OCI-LY1 (cell line): ENCODE measurements at regions not wholly inside any gene's neighbourhood (a gene's known extent, or its start where the extent isn't known, plus 50 kb on each side); places are given as distances from the start of the nearest gene placed in this dataset.

Experiments used
- H2AFZ ChIP-seq: fragments of 200-600 bp; sonication (generic), shearing (Covaris generic); 2 replicates; pipeline ENCODE4 v1.6.0; 2014; ENCODE audit warnings: antibody characterized with exemption, mild to moderate bottlenecking, low read length
- H3F3A ChIP-seq: fragments of 200-600 bp; sonication (generic), shearing (Covaris generic); 2 replicates; pipeline ENCODE4 v1.6.0; 2014; ENCODE audit warnings: mild to moderate bottlenecking, antibody characterized with exemption, low read length, moderate library complexity; ENCODE audit not compliant: insufficient read depth
- H3K27ac ChIP-seq: fragments of 200-600 bp; sonication (generic); 2 replicates; pipeline ENCODE4 v1.5.1; 2014; ENCODE audit warnings: low read length, mixed run types, mild to moderate bottlenecking, low read depth; ENCODE audit not compliant: poor library complexity, severe bottlenecking
- H3K27me3 ChIP-seq: fragments of 200-600 bp; sonication (generic); 2 replicates; pipeline ENCODE4 v1.6.0; 2014; ENCODE audit warnings: antibody characterized with exemption, mild to moderate bottlenecking, low read length, moderate library complexity; ENCODE audit not compliant: insufficient read depth
- H3K36me3 ChIP-seq: fragments of 200-600 bp; sonication (generic); 2 replicates; pipeline ENCODE4 v1.6.1; 2014; ENCODE audit warnings: mild to moderate bottlenecking, antibody characterized with exemption, low read length, moderate library complexity, mixed read lengths; ENCODE audit not compliant: insufficient read depth
- H3K4me1 ChIP-seq: fragments of 200-600 bp; sonication (generic); 2 replicates; pipeline ENCODE4 v1.5.1; 2014; ENCODE audit warnings: mild to moderate bottlenecking, low read length, moderate library complexity; ENCODE audit not compliant: insufficient read depth, severe bottlenecking
- H3K4me2 ChIP-seq: fragments of 200-600 bp; sonication (generic), shearing (Covaris generic); 2 replicates; pipeline ENCODE4 v1.6.1; 2014; ENCODE audit warnings: low read length
- H3K4me3 ChIP-seq: fragments of 200-600 bp; sonication (generic); 2 replicates; pipeline ENCODE4 v1.5.1; 2014; ENCODE audit warnings: low read length, low read depth, mild to moderate bottlenecking, mixed read lengths; ENCODE audit not compliant: poor library complexity, severe bottlenecking
- H3K79me2 ChIP-seq: fragments of 200-600 bp; shearing (Covaris generic); 2 replicates; pipeline ENCODE4 v1.6.1; 2016; ENCODE audit warnings: mixed run types, low read length, mixed read lengths; ENCODE audit not compliant: insufficient read depth
- H3K9ac ChIP-seq: fragments of 200-600 bp; sonication (generic), shearing (Covaris generic); 2 replicates; pipeline ENCODE4 v1.6.1; 2014; ENCODE audit warnings: mild to moderate bottlenecking, low read length, mixed read lengths
- H3K9me2 ChIP-seq: fragments of 200-600 bp; sonication (generic), shearing (Covaris generic); 2 replicates; pipeline ENCODE4 v1.6.1; 2014; ENCODE audit warnings: low read depth, mild to moderate bottlenecking, low read length, mixed read lengths
- H3K9me3 ChIP-seq: fragments of 200-600 bp; shearing (Covaris generic); 2 replicates; pipeline ENCODE4 v1.6.1; 2014; ENCODE audit warnings: low read length, mixed read lengths
- H4K20me1 ChIP-seq: fragments of 200-600 bp; sonication (generic), shearing (Covaris generic); 2 replicates; pipeline ENCODE4 v1.6.0; 2016; ENCODE audit warnings: mild to moderate bottlenecking, low read length; ENCODE audit not compliant: insufficient read depth
- EZH2 ChIP-seq: fragments of 200-600 bp; sonication (generic), shearing (Covaris generic); IDR thresholded peaks from 2 replicates; pipeline ENCODE4 v1.8.0; 2017; ENCODE audit warnings: borderline replicate concordance, mixed run types, mild to moderate bottlenecking, antibody characterized with exemption, low read length, moderate library complexity, mixed read lengths
- TF ChIP-seq, protein P1 (sequence below): fragments of 200-600 bp; sonication (generic), shearing (Covaris generic); IDR thresholded peaks from 2 replicates; pipeline ENCODE4 v1.5.1; 2017; ENCODE audit warnings: mild to moderate bottlenecking, antibody characterized with exemption, low read length, moderate library complexity, mixed read lengths

DNA sequence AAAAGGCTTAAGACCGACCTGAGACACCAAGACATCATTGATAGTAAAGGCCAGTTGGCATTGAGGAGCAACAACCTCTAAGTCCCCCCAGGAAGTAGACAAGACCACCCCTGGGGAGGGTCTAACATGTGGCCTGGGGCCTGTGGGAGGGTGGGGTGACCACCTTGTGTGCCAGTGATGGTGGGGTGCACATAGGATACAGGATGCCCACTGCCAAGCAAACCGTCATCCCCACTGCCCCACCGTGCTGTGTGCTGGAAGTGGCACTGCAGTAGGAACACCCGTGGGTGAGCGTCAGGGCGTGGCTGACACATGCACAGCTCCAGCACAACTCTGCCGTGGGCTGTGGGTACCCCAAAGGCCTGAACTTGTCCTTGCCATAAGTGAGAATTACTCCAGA, 84.3 kb upstream of the LGALSL start:
- Histone ChIP-seq H3F3A (no peaks in the 10 kb centered on the region), H3K9ac (no peak overlapping the region), H3K9me3 (no peaks in the 10 kb centered on the region), H3K79me2 (no peaks in the 10 kb centered on the region), H3K36me3 (no peaks in the 10 kb centered on the region), H3K4me2 (no peak overlapping the region), H3K27ac (no peak overlapping the region), H3K27me3 (no peaks in the 10 kb centered on the region), H2AFZ (no peak overlapping the region), H3K4me1 (no peaks in the 10 kb centered on the region), H3K9me2 (no peaks in the 10 kb centered on the region), H3K4me3 (no peak overlapping the region), H4K20me1 (no peaks in the 10 kb centered on the region)
- TF ChIP-seq EZH2, result no peak
- TF ChIP-seq, protein P1, sequence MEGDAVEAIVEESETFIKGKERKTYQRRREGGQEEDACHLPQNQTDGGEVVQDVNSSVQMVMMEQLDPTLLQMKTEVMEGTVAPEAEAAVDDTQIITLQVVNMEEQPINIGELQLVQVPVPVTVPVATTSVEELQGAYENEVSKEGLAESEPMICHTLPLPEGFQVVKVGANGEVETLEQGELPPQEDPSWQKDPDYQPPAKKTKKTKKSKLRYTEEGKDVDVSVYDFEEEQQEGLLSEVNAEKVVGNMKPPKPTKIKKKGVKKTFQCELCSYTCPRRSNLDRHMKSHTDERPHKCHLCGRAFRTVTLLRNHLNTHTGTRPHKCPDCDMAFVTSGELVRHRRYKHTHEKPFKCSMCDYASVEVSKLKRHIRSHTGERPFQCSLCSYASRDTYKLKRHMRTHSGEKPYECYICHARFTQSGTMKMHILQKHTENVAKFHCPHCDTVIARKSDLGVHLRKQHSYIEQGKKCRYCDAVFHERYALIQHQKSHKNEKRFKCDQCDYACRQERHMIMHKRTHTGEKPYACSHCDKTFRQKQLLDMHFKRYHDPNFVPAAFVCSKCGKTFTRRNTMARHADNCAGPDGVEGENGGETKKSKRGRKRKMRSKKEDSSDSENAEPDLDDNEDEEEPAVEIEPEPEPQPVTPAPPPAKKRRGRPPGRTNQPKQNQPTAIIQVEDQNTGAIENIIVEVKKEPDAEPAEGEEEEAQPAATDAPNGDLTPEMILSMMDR, result no peak

DNA sequence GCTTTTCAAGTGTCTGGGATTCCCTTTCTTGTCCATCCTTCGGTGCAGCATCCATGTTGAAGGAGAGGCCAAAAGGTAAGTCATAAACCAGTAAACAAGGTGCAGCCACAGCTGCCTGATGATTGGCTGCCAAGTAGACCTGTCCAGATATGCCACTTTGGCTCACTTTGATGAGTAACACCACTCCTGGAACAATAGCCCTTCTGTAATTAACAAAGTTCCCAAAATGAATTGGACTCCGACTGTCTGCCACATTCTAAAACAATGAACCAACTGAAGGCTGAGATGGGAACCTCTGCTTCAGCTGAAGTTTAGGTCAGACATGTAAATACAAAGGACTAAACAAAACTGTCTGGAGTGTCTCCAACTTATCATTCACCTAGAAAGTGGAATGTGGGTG, 82.2 kb upstream of the LGALSL start:
- Histone ChIP-seq H3K9me2 (no peaks in the 10 kb centered on the region), H3K4me3 (no peak overlapping the region), H3F3A (no peaks in the 10 kb centered on the region), H3K27me3 (no peaks in the 10 kb centered on the region), H4K20me1 (no peaks in the 10 kb centered on the region), H3K4me2 (no peak overlapping the region), H2AFZ (no peak overlapping the region), H3K9me3 (no peaks in the 10 kb centered on the region), H3K27ac (no peak overlapping the region), H3K9ac (no peak overlapping the region), H3K4me1 (no peaks in the 10 kb centered on the region), H3K36me3 (no peaks in the 10 kb centered on the region), H3K79me2 (no peaks in the 10 kb centered on the region)
- TF ChIP-seq, protein P1, result no peak
- TF ChIP-seq EZH2, result no peak

DNA sequence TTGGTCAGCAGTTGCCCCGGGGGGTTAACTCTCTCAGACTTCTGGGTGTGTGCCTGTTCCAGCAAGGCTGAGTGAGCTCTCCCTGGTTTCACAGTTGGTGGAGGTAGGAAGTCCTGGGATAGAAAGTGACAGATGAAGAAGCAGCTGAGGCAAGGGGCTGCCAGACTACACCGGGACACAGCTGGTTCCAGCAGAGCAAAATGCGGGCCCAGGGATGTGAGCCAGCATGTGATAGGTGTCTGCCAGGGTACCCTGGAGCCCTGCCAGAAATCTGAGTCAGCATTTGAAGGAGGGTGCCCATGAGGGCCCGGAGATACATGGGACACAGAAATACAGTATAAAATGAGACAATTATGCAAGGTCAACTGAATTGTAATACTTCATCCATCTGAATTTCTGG, 79.3 kb upstream of the LGALSL start:
- H3K9me2 ChIP-seq, result no peaks in the 10 kb centered on the region
- no peaks in the 10 kb centered on the region for H4K20me1 ChIP-seq
- no peak for TF ChIP-seq EZH2
- TF ChIP-seq, protein P1, result no peak
- no peaks in the 10 kb centered on the region for H3K9me3 ChIP-seq
- H3K4me1 ChIP-seq, result no peaks in the 10 kb centered on the region
- H3K4me2 ChIP-seq, result no peak overlapping the region
- no peaks in the 10 kb centered on the region for H3K27me3 ChIP-seq
- no peak overlapping the region for H2AFZ ChIP-seq
- H3K27ac ChIP-seq, result no peak overlapping the region
- H3K4me3 ChIP-seq, result no peak overlapping the region
- no peaks in the 10 kb centered on the region for H3K79me2 ChIP-seq
- no peaks in the 10 kb centered on the region for H3F3A ChIP-seq
- no peaks in the 10 kb centered on the region for H3K36me3 ChIP-seq
- H3K9ac ChIP-seq, result no peak overlapping the region
